ENCODE measurements at regions not wholly inside any gene's neighbourhood (a gene's known extent, or its start where the extent isn't known, plus 50 kb on each side); places are given as distances from the start of the nearest gene placed in this dataset.

GRCh38 chr12:127516467-127516866 is 750.5 kb upstream of the TMEM132C start:
- no peak for TF ChIP-seq POLR2A (IDR thresholded peaks at IDR 0.05)
- TF ChIP-seq CTCF (IDR thresholded peaks at IDR 0.05), result no peak

Measured in prostate gland (tissue), 2 donors.